ENCODE measurements at regions not wholly inside any gene's neighbourhood (a gene's known extent, or its start where the extent isn't known, plus 50 kb on each side); places are given as distances from the start of the nearest gene placed in this dataset.

GRCh38 chr6:95292011-95292410, 285.3 kb upstream of the MANEA start:
- TF ChIP-seq CTCF (IDR thresholded peaks at IDR 0.05) (no peak), POLR2AphosphoS5 (IDR thresholded peaks at IDR 0.05) (no peak), EP300 (IDR thresholded peaks at IDR 0.05) (no peak), POLR2A (IDR thresholded peaks at IDR 0.05) (no peak)
